OCI-M2 (cell line): ENCODE measurements at regions not wholly inside any gene's neighbourhood (a gene's known extent, or its start where the extent isn't known, plus 50 kb on each side); places are given as distances from the start of the nearest gene placed in this dataset.

Source experiments
- DNase-seq: peaks from one replicate; lab custom pipeline; 2025; ENCODE audit not compliant: unreplicated experiment; lab: John Stamatoyannopoulos, UW

GRCh38 chr4:3343358-3343757, 50.5 kb downstream of the RGS12 start:
- no peak for DNase-seq

- no peak for DNase-seq
Measured at GRCh38 chr4:3344104-3344503, 51.3 kb downstream of the RGS12 start.

- DNase-seq = no peak
Measured at GRCh38 chr4:3344596-3344995, 51.8 kb downstream of the RGS12 start.

- DNase-seq = no peak
Measured at GRCh38 chr4:3345384-3345783, 52.6 kb downstream of the RGS12 start.

GRCh38 chr4:3346146-3346545, 53.3 kb downstream of the RGS12 start:
- DNase-seq = peak; percentile 3

GRCh38 chr4:3347871-3348270, 55.0 kb downstream of the RGS12 start:
- DNase-seq = no peak

GRCh38 chr4:3348621-3349020, 55.8 kb downstream of the RGS12 start:
- no peak for DNase-seq

- DNase-seq = no peak
Measured at GRCh38 chr4:3349116-3349515, 56.3 kb downstream of the RGS12 start.

GRCh38 chr4:3351997-3352396, 59.2 kb downstream of the RGS12 start:
- no peak for DNase-seq

GRCh38 chr4:3352505-3352904, 59.7 kb downstream of the RGS12 start:
- no peak for DNase-seq

GRCh38 chr4:3352941-3353594, 60.2 kb downstream of the RGS12 start:
- DNase-seq = no peak

- no peak for DNase-seq
Measured at GRCh38 chr4:3353752-3354454, 61.1 kb downstream of the RGS12 start.

- no peak for DNase-seq
Measured at GRCh38 chr4:3354455-3354811, 61.6 kb downstream of the RGS12 start.

- DNase-seq = no peak
Measured at GRCh38 chr4:3355266-3355748, 62.5 kb downstream of the RGS12 start.

GRCh38 chr4:3358656-3359055, 65.8 kb downstream of the RGS12 start:
- DNase-seq = no peak

- no peak for DNase-seq
Measured at GRCh38 chr4:3360777-3361176, 68.0 kb downstream of the RGS12 start.

GRCh38 chr4:3361406-3361805, 68.6 kb downstream of the RGS12 start:
- DNase-seq = no peak

- no peak for DNase-seq
Measured at GRCh38 chr4:3361896-3362295, 69.1 kb downstream of the RGS12 start.

GRCh38 chr4:3362431-3363287, 69.8 kb downstream of the RGS12 start:
- no peak for DNase-seq

GRCh38 chr4:3363411-3364141, 70.8 kb downstream of the RGS12 start:
- no peak for DNase-seq

- no peak for DNase-seq
Measured at GRCh38 chr4:3364199-3364598, 71.4 kb downstream of the RGS12 start.
